ENCODE measurements at regions not wholly inside any gene's neighbourhood (a gene's known extent, or its start where the extent isn't known, plus 50 kb on each side); places are given as distances from the start of the nearest gene placed in this dataset.

DNA sequence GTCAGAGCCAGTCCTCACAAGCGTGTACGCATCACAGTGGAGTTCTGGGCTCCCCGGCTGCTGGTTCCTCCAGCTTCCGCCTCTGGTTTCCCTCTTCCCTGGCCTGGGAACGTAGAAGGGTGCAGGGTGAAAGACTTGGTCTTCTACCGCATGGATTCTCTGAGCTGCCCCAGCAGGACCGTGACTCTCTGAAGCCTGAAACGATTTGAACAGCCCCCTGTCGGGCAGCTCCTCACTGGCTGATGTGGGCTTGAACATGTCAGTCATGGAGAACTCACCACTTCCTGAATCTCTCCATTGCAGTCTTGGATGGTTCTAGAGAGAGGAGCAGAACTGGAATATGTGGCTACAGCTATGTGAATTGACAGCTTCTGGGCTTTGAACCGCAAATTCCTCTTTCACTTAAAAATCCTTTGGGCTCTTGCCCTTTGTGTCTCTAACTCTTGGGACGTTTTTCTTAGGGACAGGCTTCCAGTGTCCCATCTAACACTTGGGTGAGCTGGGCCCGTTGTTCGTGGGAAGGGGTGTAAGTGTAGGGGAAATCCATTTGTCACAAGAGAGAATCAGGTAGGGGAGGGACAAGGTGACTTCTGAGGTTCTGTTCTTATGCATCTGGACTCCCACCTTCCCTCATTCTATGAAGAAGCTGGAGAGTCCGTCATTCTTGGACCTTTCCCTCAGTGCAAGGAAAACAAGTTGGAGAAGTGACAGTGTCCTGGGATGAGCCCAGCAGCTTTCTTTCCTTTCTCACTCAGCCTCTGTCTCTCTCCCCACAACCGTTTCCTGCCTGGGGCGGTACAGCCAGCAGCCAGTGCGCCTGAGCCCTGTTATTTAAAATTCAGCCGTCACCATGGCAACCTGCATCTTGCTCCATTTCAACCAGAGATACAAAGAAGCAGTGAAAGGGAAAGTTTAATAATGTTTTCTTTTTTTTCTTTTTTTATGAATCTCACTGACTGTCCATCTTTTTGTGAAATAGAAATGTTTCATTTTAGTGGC, 84.7 kb downstream of the PTTG1 start:
- Histone ChIP-seq H3K4me3 (ENCODE audit: low read depth in 1 of 2, low read length in 1 of 2) (no peak overlapping the region), H3K36me3 (no peaks in the 10 kb centered on the region), H3K4me1 (ENCODE audit: control insufficient read depth in 1 of 2, insufficient read depth in 1 of 2, low read depth in 1 of 2, low read length in 1 of 2) (no peaks in the 10 kb centered on the region), H3K27ac (no peak overlapping the region), H3K9me3 (no peaks in the 10 kb centered on the region), H3K27me3 (peaks cover 35% of the 10 kb centered on the region)
- TF ChIP-seq, protein P1, sequence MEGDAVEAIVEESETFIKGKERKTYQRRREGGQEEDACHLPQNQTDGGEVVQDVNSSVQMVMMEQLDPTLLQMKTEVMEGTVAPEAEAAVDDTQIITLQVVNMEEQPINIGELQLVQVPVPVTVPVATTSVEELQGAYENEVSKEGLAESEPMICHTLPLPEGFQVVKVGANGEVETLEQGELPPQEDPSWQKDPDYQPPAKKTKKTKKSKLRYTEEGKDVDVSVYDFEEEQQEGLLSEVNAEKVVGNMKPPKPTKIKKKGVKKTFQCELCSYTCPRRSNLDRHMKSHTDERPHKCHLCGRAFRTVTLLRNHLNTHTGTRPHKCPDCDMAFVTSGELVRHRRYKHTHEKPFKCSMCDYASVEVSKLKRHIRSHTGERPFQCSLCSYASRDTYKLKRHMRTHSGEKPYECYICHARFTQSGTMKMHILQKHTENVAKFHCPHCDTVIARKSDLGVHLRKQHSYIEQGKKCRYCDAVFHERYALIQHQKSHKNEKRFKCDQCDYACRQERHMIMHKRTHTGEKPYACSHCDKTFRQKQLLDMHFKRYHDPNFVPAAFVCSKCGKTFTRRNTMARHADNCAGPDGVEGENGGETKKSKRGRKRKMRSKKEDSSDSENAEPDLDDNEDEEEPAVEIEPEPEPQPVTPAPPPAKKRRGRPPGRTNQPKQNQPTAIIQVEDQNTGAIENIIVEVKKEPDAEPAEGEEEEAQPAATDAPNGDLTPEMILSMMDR (IDR thresholded peaks at IDR 0.05): no peak

DNA sequence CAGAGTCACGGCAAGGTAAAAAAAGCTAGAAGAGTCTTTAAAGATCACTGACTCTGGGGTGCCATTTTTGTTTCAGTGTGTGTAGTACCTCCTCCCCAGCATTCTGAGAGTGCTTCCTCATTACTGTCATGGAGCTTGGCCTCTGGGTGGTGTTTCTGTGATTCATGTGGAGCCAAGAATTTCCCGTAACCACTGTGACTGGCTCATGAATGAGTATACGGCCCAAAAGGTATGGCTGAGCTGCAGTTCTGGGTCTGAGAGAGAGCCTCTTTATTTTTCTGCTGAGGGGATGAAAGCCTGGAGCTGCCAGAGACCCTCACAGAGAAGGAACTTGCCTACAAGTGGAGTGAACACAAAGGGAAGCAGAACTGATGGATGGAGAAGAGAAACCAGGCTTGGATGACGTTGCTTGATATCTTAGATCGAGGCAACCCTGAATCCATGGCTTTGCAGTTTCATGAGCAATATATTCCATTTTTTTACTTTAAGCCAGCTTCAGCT, 85.6 kb downstream of the PTTG1 start:
- no peak overlapping the region for H3K27ac ChIP-seq
- H3K36me3 ChIP-seq: no peaks in the 10 kb centered on the region
- H3K4me3 ChIP-seq (ENCODE audit: low read depth in 1 of 2, low read length in 1 of 2): no peak overlapping the region
- peaks cover 35% of the 10 kb centered on the region for H3K27me3 ChIP-seq
- no peaks in the 10 kb centered on the region for H3K9me3 ChIP-seq
- TF ChIP-seq, protein P1 (IDR thresholded peaks at IDR 0.05): no peak
- H3K4me1 ChIP-seq (ENCODE audit: control insufficient read depth in 1 of 2, insufficient read depth in 1 of 2, low read depth in 1 of 2, low read length in 1 of 2): no peaks in the 10 kb centered on the region

DNA sequence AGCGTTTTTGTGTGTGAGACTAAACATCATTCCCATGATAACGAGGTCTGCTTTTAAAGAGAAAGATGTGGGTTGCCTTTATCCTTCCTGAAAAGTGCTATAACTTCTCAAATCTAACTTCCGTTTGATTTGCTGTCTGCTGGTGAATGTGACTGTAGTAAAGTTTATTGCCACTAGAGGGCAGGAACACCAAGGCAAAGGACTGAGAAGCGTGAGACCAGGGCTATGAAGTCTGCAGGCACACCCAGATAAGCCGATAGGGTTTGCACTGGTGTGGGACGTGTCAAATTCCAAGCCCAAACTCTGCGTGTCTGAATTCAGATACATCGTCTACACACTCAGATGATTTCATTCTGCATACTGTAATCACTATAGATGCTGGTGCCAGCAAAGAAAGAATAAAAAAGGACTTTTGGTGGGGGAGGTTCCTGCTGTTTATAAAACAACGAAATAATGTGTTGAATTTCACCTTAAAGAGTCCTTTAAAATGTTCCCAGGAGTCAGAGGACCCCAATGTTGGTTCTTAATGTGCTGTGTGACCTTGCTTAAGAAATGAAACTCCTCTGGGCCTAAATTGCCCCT, 87.2 kb downstream of the PTTG1 start:
- Histone ChIP-seq H3K4me1 (ENCODE audit: control insufficient read depth in 1 of 2, insufficient read depth in 1 of 2, low read depth in 1 of 2, low read length in 1 of 2) (no peaks in the 10 kb centered on the region), H3K27me3 (peaks cover 40% of the 10 kb centered on the region), H3K27ac (no peak overlapping the region), H3K9me3 (no peaks in the 10 kb centered on the region), H3K4me3 (ENCODE audit: low read depth in 1 of 2, low read length in 1 of 2) (no peak overlapping the region), H3K36me3 (no peaks in the 10 kb centered on the region)
- TF ChIP-seq, protein P1 (IDR thresholded peaks at IDR 0.05): peak; percentile 61

DNA sequence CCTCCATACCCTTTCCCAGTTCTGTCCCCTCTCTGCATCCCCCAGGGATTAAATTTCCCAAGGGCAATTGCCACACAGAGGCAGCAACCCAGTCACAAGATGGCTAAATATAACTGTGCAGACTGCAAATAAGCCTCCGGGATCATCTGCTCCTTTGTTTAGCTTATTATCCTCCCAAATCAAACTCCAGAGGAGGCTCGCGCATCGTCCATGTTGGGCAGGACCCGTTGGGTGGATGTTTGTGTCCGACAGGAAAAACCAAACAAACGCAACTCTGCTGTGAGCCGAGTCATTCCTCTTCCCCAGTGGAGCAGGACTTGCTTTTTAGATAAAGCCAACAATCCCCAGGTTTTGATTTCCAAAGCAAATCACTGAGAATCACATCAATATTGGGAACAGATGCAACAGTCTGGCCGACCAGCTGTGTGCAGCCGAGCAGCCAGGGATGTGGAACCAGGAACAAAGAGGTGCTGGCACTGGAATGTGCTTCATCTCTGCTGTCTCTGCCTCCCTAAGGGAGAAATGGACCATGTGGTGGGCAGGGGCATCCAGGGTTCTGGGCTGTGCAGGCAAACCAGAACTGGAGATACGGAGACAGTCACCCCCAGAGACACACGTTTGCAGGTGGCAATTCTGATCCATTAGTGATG, 89.8 kb downstream of the PTTG1 start:
- Histone ChIP-seq H3K9me3 (no peaks in the 10 kb centered on the region), H3K4me3 (ENCODE audit: low read depth in 1 of 2, low read length in 1 of 2) (no peak overlapping the region), H3K27ac (no peak overlapping the region), H3K36me3 (no peaks in the 10 kb centered on the region), H3K4me1 (ENCODE audit: control insufficient read depth in 1 of 2, insufficient read depth in 1 of 2, low read depth in 1 of 2, low read length in 1 of 2) (no peaks in the 10 kb centered on the region), H3K27me3 (peaks cover 25% of the 10 kb centered on the region)
- TF ChIP-seq, protein P1 (IDR thresholded peaks at IDR 0.05): no peak
